GM10248 (cell line): ENCODE measurements at regions not wholly inside any gene's neighbourhood (a gene's known extent, or its start where the extent isn't known, plus 50 kb on each side); places are given as distances from the start of the nearest gene placed in this dataset.

Experiments used
- CTCF ChIA-PET: fragments of 300-600 bp; sonication (Branson Sonifier 250); formaldehyde crosslinking; extraction: SDS; loops from one replicate; lab custom pipeline; 2021; ENCODE audit warnings: antibody characterized with exemption; lab: Yijun Ruan, JAX
- POLR2A ChIA-PET: fragments of 350-650 bp; sonication (Branson Sonifier 250); formaldehyde crosslinking; extraction: SDS; loops from one replicate; lab custom pipeline; 2020; ENCODE audit warnings: antibody characterized with exemption; lab: Yijun Ruan, JAX
- DNase-seq: peaks from one replicate; pipeline ENCODE4 v3.0.0; 2012; ENCODE audit errors: extremely low spot score
- CTCF ChIP-seq: IDR thresholded peaks from 2 replicates; pipeline ENCODE4 v1.5.1; 2012; ENCODE audit warnings: mild to moderate bottlenecking, low read depth; ENCODE audit errors: extremely low read depth, missing control alignments, control extremely low read depth

DNA sequence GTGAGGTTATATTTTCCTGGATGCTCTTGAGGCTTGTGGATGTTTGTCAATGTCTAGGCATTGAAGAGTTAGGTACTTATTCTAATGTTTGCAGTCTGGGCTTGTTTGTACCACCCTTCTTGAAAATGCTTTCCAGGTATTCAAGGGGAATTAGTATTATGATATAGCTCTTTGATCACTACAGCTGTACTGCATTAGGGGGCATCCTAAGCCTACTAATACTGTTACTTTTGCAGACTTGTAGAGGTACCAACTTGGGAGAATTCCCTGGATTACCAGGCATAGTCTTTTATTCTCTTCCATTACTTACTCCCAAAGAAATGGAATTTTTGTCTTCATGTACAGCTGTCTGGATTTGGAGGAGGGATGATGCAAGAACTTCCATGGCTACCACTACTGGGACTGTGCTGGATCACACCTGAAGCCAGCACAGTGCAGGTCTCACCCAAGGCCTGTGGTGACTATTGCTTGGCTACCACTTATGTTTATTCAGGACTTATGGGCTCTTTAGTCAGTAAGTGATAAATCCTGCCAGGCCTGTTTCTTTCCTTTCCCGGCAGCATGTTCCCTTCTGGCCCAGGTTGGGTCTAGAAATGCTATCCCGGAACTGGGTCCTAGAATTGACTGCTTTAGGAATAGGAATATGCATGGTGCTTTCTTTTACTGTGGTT is 402.9 kb downstream of the IL20RB start:
- ChIA-PET POLR2A (no interaction called here), CTCF (no interaction called here)
- DNase-seq: no peak
- TF ChIP-seq CTCF: no peak

- CTCF ChIA-PET: no interaction called here
These were observed 382.0 kb upstream of the SOX14 start for GRCh38 chr3:137382005-137382594.

DNA sequence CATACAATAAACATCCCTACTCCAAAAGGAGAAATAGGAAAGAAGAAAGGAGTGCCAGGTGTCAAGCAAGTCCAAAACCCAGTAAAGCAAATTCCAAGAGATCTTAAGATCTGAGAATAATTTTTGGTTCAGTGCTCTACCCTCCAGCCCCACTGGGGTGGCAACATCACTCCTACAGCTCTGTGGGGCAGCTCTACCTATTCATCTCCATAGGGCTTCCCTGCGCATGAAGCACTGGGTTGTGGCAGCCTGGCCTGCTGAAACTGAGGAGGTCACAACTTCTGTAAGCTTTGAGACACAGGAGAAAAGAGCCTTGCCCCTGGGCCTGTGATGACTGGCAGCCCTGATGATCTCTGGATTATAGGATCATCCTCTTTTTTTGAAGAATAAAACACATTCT is 378.2 kb upstream of the SOX14 start:
- POLR2A ChIA-PET: no interaction called here
- DNase-seq: no peak
- TF ChIP-seq CTCF: no peak
- CTCF ChIA-PET: no interaction called here

More at GRCh38 chr3:137382005-137382594, 382.0 kb upstream of the SOX14 start:
- TF ChIP-seq CTCF: no peak
- POLR2A ChIA-PET: no interaction called here
- DNase-seq: no peak

DNA sequence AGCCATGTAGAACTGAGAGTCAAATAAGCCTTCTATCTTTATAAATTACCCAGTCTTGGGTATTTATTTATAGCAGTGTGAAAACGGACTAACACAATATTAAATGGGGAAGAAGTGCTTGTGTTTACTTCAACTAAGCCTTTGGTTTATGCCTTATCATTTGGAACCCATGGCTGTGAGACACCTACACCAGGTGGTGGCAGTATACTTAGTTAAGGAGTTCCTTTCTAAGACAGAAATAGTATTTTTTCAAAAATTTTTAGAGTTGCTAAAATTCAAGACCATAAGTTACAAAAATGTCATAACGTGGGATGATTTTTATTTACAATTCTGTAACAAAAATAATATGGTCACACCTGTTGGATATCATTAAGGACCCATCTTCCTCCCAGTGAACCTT is 354.5 kb upstream of the SOX14 start:
- ChIA-PET CTCF (no interaction called here), POLR2A (no interaction called here)
- no peak for TF ChIP-seq CTCF
- DNase-seq: no peak

DNA sequence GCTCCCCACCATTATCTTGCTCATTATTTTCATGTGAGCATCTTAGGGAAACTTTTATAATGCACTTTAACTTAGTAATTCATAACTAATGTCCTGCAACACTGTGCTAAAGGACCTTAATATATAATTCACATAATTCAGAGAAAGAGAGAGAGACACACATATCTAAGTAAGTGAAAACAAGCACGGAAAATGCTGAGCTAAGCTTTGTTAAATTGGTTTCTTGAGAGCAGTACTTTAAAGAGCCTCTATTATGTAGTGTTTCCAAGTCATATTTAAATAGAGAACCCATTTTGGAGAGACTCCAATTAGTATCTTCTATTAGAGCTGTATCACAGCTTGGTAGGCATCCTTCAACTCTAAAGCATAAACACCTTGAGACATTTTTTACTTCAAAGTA is 354.1 kb upstream of the SOX14 start:
- ChIA-PET POLR2A (no interaction called here), CTCF (no interaction called here)
- DNase-seq: no peak
- no peak for TF ChIP-seq CTCF

GRCh38 chr3:137420198-137420995 is 343.7 kb upstream of the SOX14 start:
- no peak for DNase-seq
- no peak for TF ChIP-seq CTCF
- ChIA-PET CTCF (interaction anchor here (1.0 kb wide), 1 partner anchor 18 kb away, joined by 3 read pairs; no protein-coding TSS in a partner anchor), POLR2A (no interaction called here)
